Tibial nerve (tissue), 4 donors: ENCODE measurements at regions not wholly inside any gene's neighbourhood (a gene's known extent, or its start where the extent isn't known, plus 50 kb on each side); places are given as distances from the start of the nearest gene placed in this dataset.

ENCODE experiments used
- EP300 ChIP-seq, 2 donors: sonication (generic); formaldehyde crosslinking; IDR thresholded peaks; one replicate each; pipeline ENCODE4 v1.6.1; 2017; ENCODE audit warnings: antibody characterized with exemption in 2 of 2, mild to moderate bottlenecking in 1 of 2
- POLR2A ChIP-seq, 2 donors: fragments of 450-650 bp; IDR thresholded peaks; one replicate each; pipeline ENCODE4 v1.6.1; 2017; ENCODE audit warnings: antibody characterized with exemption in 2 of 2, mild to moderate bottlenecking in 2 of 2, moderate library complexity in 2 of 2
- TF ChIP-seq, protein P1 (sequence below), 5 experiments: fragments of 200-600 bp in 3 of 5; fragments of 450-650 bp in 2 of 5; sonication (generic) in 3 of 5; IDR thresholded peaks; one replicate each; pipeline ENCODE4 v1.5.1; 2016 to 2019; ENCODE audit warnings: antibody characterized with exemption in 5 of 5, mild to moderate bottlenecking in 3 of 5, moderate library complexity in 2 of 5

GRCh38 chr2:8589721-8590120 is 92.1 kb upstream of the ID2 start:
- TF ChIP-seq, protein P1, sequence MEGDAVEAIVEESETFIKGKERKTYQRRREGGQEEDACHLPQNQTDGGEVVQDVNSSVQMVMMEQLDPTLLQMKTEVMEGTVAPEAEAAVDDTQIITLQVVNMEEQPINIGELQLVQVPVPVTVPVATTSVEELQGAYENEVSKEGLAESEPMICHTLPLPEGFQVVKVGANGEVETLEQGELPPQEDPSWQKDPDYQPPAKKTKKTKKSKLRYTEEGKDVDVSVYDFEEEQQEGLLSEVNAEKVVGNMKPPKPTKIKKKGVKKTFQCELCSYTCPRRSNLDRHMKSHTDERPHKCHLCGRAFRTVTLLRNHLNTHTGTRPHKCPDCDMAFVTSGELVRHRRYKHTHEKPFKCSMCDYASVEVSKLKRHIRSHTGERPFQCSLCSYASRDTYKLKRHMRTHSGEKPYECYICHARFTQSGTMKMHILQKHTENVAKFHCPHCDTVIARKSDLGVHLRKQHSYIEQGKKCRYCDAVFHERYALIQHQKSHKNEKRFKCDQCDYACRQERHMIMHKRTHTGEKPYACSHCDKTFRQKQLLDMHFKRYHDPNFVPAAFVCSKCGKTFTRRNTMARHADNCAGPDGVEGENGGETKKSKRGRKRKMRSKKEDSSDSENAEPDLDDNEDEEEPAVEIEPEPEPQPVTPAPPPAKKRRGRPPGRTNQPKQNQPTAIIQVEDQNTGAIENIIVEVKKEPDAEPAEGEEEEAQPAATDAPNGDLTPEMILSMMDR (IDR thresholded peaks at IDR 0.05): no peak
- no peak for TF ChIP-seq POLR2A (IDR thresholded peaks at IDR 0.05)
- no peak for TF ChIP-seq EP300 (IDR thresholded peaks at IDR 0.05)
